GM18870 (cell line): ENCODE measurements at regions not wholly inside any gene's neighbourhood (a gene's known extent, or its start where the extent isn't known, plus 50 kb on each side); places are given as distances from the start of the nearest gene placed in this dataset.

ENCODE experiments used
- ATAC-seq: cut with Tn5 transposase; IDR thresholded peaks from one replicate; pipeline ENCODE4 v1.9.1; 2021; ENCODE audit warnings: moderate library complexity; ENCODE audit not compliant: unreplicated experiment

GRCh38 chr3:6523043-6523442 is 337.9 kb upstream of the GRM7 start:
- no peak for ATAC-seq

GRCh38 chr3:6524479-6524878 is 336.4 kb upstream of the GRM7 start:
- ATAC-seq, result no peak

- ATAC-seq, result no peak
These were observed 334.6 kb upstream of the GRM7 start for GRCh38 chr3:6526321-6526720.

GRCh38 chr3:6526861-6527260 is 334.1 kb upstream of the GRM7 start:
- no peak for ATAC-seq

- ATAC-seq, result no peak
These were observed 332.0 kb upstream of the GRM7 start for GRCh38 chr3:6528951-6529350.

- no peak for ATAC-seq
These were observed 329.8 kb upstream of the GRM7 start for GRCh38 chr3:6531153-6531552.

GRCh38 chr3:6532101-6532500 is 328.8 kb upstream of the GRM7 start:
- ATAC-seq, result no peak

GRCh38 chr3:6540981-6541380 is 319.9 kb upstream of the GRM7 start:
- ATAC-seq, result no peak

GRCh38 chr3:6542795-6543194 is 318.1 kb upstream of the GRM7 start:
- ATAC-seq, result no peak

GRCh38 chr3:6549296-6549695 is 311.6 kb upstream of the GRM7 start:
- no peak for ATAC-seq

- no peak for ATAC-seq
These were observed 309.8 kb upstream of the GRM7 start for GRCh38 chr3:6551165-6551564.

GRCh38 chr3:6560259-6560658 is 300.7 kb upstream of the GRM7 start:
- ATAC-seq, result no peak

GRCh38 chr3:6567241-6567640 is 293.7 kb upstream of the GRM7 start:
- no peak for ATAC-seq

- ATAC-seq, result no peak
These were observed 291.9 kb upstream of the GRM7 start for GRCh38 chr3:6568999-6569493.

GRCh38 chr3:6571448-6571847 is 289.5 kb upstream of the GRM7 start:
- no peak for ATAC-seq

- no peak for ATAC-seq
These were observed 283.3 kb upstream of the GRM7 start for GRCh38 chr3:6577584-6577983.

GRCh38 chr3:6578526-6578925 is 282.4 kb upstream of the GRM7 start:
- no peak for ATAC-seq

GRCh38 chr3:6580808-6581207 is 280.1 kb upstream of the GRM7 start:
- ATAC-seq, result no peak

- ATAC-seq, result no peak
These were observed 275.6 kb upstream of the GRM7 start for GRCh38 chr3:6585360-6585759.

GRCh38 chr3:6600237-6600636 is 260.7 kb upstream of the GRM7 start:
- no peak for ATAC-seq

GRCh38 chr3:6601374-6601773 is 259.5 kb upstream of the GRM7 start:
- no peak for ATAC-seq

GRCh38 chr3:6602329-6602728 is 258.6 kb upstream of the GRM7 start:
- ATAC-seq, result no peak

GRCh38 chr3:6605227-6605626 is 255.7 kb upstream of the GRM7 start:
- ATAC-seq, result no peak

GRCh38 chr3:6608843-6609242 is 252.1 kb upstream of the GRM7 start:
- ATAC-seq, result no peak
